MCF 10A (cell line): ENCODE measurements at regions not wholly inside any gene's neighbourhood (a gene's known extent, or its start where the extent isn't known, plus 50 kb on each side); places are given as distances from the start of the nearest gene placed in this dataset.

Experiments used
- BruUV-seq: library from RNA; stranded (reverse); fragments of 400-500 nt; replicated peaks from 2 replicates; lab custom pipeline; 2021; lab: Mats Ljungman, UMichigan
- CTCF ChIA-PET: fragments of 300-600 bp; sonication (Branson Sonifier 250); formaldehyde crosslinking; extraction: SDS; loops from one replicate; lab custom pipeline; 2021; ENCODE audit warnings: antibody characterized with exemption, inconsistent platforms; lab: Yijun Ruan, JAX
- POLR2A ChIA-PET: fragments of 300-600, 350-650 bp; sonication (Branson Sonifier 250); formaldehyde crosslinking; extraction: SDS; loops from one replicate; lab custom pipeline; 2020; ENCODE audit warnings: antibody characterized with exemption, inconsistent platforms; lab: Yijun Ruan, JAX
- DNase-seq: peaks from one replicate; pipeline ENCODE4 v3.0.0-alpha.2; 2018; ENCODE audit not compliant: unreplicated experiment
- H3K27ac Mint-ChIP-seq: one replicate; pipeline ENCODE4 v1.8.0; 2022; ENCODE audit warnings: mild to moderate bottlenecking, low read depth, mixed read lengths; ENCODE audit not compliant: unreplicated experiment
- H3K27me3 Mint-ChIP-seq: one replicate; pipeline ENCODE4 v1.8.0; 2022; ENCODE audit warnings: mixed read lengths; ENCODE audit not compliant: insufficient read depth, unreplicated experiment
- H3K36me3 Mint-ChIP-seq: one replicate; pipeline ENCODE4 v1.8.0; 2022; ENCODE audit warnings: mild to moderate bottlenecking, moderate library complexity, mixed read lengths; ENCODE audit not compliant: insufficient read depth, unreplicated experiment
- H3K4me1 Mint-ChIP-seq: one replicate; pipeline ENCODE4 v1.8.0; 2022; ENCODE audit warnings: mixed read lengths; ENCODE audit not compliant: insufficient read depth, unreplicated experiment
- H3K4me3 Mint-ChIP-seq: one replicate; pipeline ENCODE4 v1.8.0; 2022; ENCODE audit warnings: mild to moderate bottlenecking, moderate library complexity, mixed read lengths; ENCODE audit not compliant: unreplicated experiment
- H3K9me3 Mint-ChIP-seq: one replicate; pipeline ENCODE4 v1.8.0; 2022; ENCODE audit warnings: mixed read lengths; ENCODE audit not compliant: unreplicated experiment
- CTCF ChIP-seq: fragments of 200-600 bp; IDR thresholded peaks from one replicate; pipeline ENCODE4 v1.8.0; 2022; ENCODE audit warnings: antibody characterized with exemption, mild to moderate bottlenecking; ENCODE audit not compliant: unreplicated experiment
- intact Hi-C: fragments of 100-400 bp; cut with micrococcal nuclease; formaldehyde crosslinking; loops from 2 replicates; pipeline ENCODE4 v1.14.1; 2022

GRCh38 chr15:60264088-60264487, 133.7 kb downstream of the ANXA2 start:
- no peaks in the 10 kb centered on the region for H3K36me3 Mint-ChIP-seq
- H3K4me1 Mint-ChIP-seq: no peaks in the 10 kb centered on the region
- H3K27ac Mint-ChIP-seq: no peak overlapping the region
- intact Hi-C loops: no loop called here
- no peaks in the 10 kb centered on the region for H3K9me3 Mint-ChIP-seq
- TF ChIP-seq CTCF: no peak
- no peak overlapping the region for H3K4me3 Mint-ChIP-seq
- no TSS peak for BruUV-seq
- peaks cover 28% of the 10 kb centered on the region for H3K27me3 Mint-ChIP-seq
- ChIA-PET CTCF (interaction anchor here (0.6 kb wide), 1 partner anchor 1285 kb away, joined by 4 read pairs; no protein-coding TSS in a partner anchor), POLR2A (no interaction called here)
- DNase-seq: no peak

GRCh38 chr15:60264566-60264965, 133.2 kb downstream of the ANXA2 start:
- no TSS peak for BruUV-seq
- peaks cover 33% of the 10 kb centered on the region for H3K27me3 Mint-ChIP-seq
- no peaks in the 10 kb centered on the region for H3K4me1 Mint-ChIP-seq
- no peaks in the 10 kb centered on the region for H3K9me3 Mint-ChIP-seq
- CTCF ChIA-PET: interaction anchor here (0.6 kb wide), 1 partner anchor 1285 kb away, joined by 4 read pairs; no protein-coding TSS in a partner anchor
- no peak overlapping the region for H3K4me3 Mint-ChIP-seq
- DNase-seq: no peak
- no peak for TF ChIP-seq CTCF
- no peaks in the 10 kb centered on the region for H3K36me3 Mint-ChIP-seq
- H3K27ac Mint-ChIP-seq: no peak overlapping the region
- POLR2A ChIA-PET: interaction anchor here (0.5 kb wide), 1 partner anchor 35 kb away, joined by 3 read pairs; no protein-coding TSS in a partner anchor
- intact Hi-C loops: no loop called here

GRCh38 chr15:60265057-60265456, 132.7 kb downstream of the ANXA2 start:
- Mint-ChIP-seq H3K4me1 (no peaks in the 10 kb centered on the region), H3K36me3 (peaks cover under 1% of the 10 kb centered on the region), H3K9me3 (no peaks in the 10 kb centered on the region), H3K27ac (no peak overlapping the region), H3K4me3 (no peak overlapping the region), H3K27me3 (peaks cover 38% of the 10 kb centered on the region)
- no peak for TF ChIP-seq CTCF
- intact Hi-C loops: no loop called here
- no TSS peak for BruUV-seq
- no peak for DNase-seq
- POLR2A ChIA-PET: interaction anchor here (0.5 kb wide), 1 partner anchor 34 kb away, joined by 3 read pairs; no protein-coding TSS in a partner anchor
- CTCF ChIA-PET: no interaction called here

GRCh38 chr15:60272623-60273022, 125.2 kb downstream of the ANXA2 start:
- Mint-ChIP-seq H3K9me3 (peaks cover 20% of the 10 kb centered on the region), H3K27me3 (peaks cover 29% of the 10 kb centered on the region), H3K4me1 (no peaks in the 10 kb centered on the region), H3K27ac (no peak overlapping the region), H3K36me3 (peaks cover 11% of the 10 kb centered on the region), H3K4me3 (no peak overlapping the region)
- ChIA-PET POLR2A (interaction anchor here (0.6 to 1.7 kb wide), 2 partner anchors 9 to 11 kb away, joined by 3 to 5 read pairs; no protein-coding TSS in a partner anchor), CTCF (interaction anchor here (0.6 to 1.5 kb wide), 3 partner anchors 12 to 640 kb away, joined by 3 read pairs; no protein-coding TSS in a partner anchor)
- intact Hi-C loops: no loop called here
- no peak for DNase-seq
- no peak for TF ChIP-seq CTCF
- no TSS peak for BruUV-seq
